Choroid plexus epithelial cell (primary cell): ENCODE measurements at regions not wholly inside any gene's neighbourhood (a gene's known extent, or its start where the extent isn't known, plus 50 kb on each side); places are given as distances from the start of the nearest gene placed in this dataset.

ENCODE experiments used
- DNase-seq: peaks from one replicate; pipeline ENCODE4 v3.0.0-alpha.2; 2010; ENCODE audit warnings: low read depth
- H3K4me3 ChIP-seq: 2 replicates; pipeline ENCODE4 v1.5.1; 2011; ENCODE audit warnings: low read depth, mild to moderate bottlenecking, control low read depth, low read length, moderate library complexity
- TF ChIP-seq, protein P1 (sequence below): conservative IDR thresholded peaks from 2 replicates; pipeline ENCODE4 v1.5.1; 2011; ENCODE audit warnings: low read depth, mild to moderate bottlenecking, control low read depth, inconsistent platforms, low read length, moderate library complexity

GRCh38 chr4:15235135-15235534, 192.7 kb upstream of the C1QTNF7 start:
- no peak overlapping the region for H3K4me3 ChIP-seq
- TF ChIP-seq, protein P1, sequence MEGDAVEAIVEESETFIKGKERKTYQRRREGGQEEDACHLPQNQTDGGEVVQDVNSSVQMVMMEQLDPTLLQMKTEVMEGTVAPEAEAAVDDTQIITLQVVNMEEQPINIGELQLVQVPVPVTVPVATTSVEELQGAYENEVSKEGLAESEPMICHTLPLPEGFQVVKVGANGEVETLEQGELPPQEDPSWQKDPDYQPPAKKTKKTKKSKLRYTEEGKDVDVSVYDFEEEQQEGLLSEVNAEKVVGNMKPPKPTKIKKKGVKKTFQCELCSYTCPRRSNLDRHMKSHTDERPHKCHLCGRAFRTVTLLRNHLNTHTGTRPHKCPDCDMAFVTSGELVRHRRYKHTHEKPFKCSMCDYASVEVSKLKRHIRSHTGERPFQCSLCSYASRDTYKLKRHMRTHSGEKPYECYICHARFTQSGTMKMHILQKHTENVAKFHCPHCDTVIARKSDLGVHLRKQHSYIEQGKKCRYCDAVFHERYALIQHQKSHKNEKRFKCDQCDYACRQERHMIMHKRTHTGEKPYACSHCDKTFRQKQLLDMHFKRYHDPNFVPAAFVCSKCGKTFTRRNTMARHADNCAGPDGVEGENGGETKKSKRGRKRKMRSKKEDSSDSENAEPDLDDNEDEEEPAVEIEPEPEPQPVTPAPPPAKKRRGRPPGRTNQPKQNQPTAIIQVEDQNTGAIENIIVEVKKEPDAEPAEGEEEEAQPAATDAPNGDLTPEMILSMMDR: no peak
- no peak for DNase-seq

DNA sequence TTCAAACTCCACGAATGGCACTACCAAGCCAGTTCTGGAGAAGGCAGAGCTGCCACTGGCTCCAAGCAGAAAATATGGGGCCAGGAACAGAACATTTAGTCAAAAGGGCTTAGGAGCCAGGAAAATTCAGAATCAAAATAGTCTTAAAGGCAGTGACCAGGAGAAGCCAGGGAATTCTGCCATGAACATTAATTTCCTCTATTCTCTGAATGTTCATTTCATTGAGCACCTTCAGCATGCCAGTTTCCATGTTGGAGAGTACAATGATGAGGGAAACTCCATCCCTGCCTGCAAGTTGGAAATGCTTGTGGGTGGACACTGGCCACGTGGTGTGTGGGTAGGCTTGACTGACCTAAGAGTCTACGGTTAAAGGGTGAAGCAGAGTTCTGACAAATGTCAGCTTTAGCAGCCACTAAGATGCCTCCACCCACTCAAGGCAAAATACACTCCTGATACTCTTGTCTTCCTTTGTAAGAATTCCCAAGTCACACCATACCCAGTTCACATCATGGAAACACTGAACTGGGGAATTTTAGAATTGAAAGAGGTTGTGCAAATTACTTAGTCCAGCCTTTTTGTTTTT, 190.1 kb upstream of the C1QTNF7 start:
- TF ChIP-seq, protein P1: no peak
- no peak for DNase-seq
- no peak overlapping the region for H3K4me3 ChIP-seq

DNA sequence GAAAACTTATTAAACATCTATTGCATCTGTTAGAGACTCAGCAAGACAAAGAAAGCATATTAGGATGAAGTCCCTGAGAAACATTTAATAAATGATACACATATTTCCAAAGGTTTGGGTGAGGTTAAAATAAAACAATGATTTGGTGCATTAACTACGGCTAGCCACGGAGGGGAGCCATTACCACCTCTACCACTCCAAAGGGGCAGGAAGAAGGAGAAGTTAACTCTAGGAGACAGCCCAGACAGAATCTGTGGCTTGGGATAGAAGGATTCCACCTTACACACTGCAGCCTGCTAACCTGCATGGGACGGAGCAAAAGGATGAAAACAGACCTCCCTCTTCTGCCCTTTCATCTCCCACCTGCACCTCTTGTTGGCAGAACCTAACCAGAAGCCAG, 189.1 kb upstream of the C1QTNF7 start:
- DNase-seq: peak; percentile 80
- no peak overlapping the region for H3K4me3 ChIP-seq
- TF ChIP-seq, protein P1: peak; percentile 84

DNA sequence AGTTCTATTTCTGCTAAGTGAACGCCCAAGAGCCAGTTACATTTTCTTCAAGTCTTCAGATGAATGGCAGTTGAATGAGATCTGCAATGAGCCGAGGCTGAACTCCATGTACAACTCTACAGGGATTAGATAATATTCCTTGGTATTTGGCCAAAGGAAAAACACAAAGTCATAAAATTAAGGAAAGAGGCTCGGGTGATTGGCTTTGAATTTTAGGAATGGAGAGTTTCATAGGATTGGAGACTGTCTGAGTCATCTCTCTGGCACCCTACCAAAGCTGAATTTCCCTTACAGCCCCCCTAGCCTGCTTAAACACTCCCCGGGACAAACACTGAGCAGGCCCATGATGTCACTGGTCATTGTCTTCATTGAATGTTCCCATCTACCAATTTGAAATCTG, 188.0 kb upstream of the C1QTNF7 start:
- DNase-seq: peak; percentile 42
- no peak overlapping the region for H3K4me3 ChIP-seq
- TF ChIP-seq, protein P1: no peak

- peak; percentile 51 for DNase-seq
- TF ChIP-seq, protein P1: no peak
- H3K4me3 ChIP-seq: no peak overlapping the region
Observed at GRCh38 chr4:15240764-15241163, 187.1 kb upstream of the C1QTNF7 start.

- DNase-seq: no peak
- H3K4me3 ChIP-seq: no peak overlapping the region
- TF ChIP-seq, protein P1: no peak
Observed at GRCh38 chr4:15242021-15242420, 185.8 kb upstream of the C1QTNF7 start.

DNA sequence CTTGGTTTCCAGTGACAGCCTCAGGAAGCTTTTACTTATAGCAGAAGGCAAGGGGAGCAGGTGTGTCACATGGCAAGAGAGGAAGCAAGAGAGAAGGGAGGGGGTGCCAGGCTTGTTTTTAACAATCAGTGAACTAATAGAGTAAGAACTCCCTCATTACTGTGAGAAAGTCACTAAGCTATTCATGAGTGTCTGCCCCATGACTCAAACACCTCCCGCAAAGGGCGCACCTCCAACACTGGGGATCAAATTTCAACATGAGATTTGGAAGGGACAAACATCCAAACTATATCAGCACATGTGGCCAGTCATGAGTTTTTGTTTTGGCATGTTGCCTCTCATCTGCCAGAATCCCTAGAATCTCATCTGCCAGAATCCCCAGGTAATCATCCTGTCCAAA, 183.5 kb upstream of the C1QTNF7 start:
- peak; percentile 70 for DNase-seq

More for the DNA sequence above, 183.5 kb upstream of the C1QTNF7 start:
- H3K4me3 ChIP-seq: no peak overlapping the region
- TF ChIP-seq, protein P1: no peak
